HG02642 (cell line): ENCODE measurements at regions not wholly inside any gene's neighbourhood (a gene's known extent, or its start where the extent isn't known, plus 50 kb on each side); places are given as distances from the start of the nearest gene placed in this dataset.

Experiments
- ATAC-seq: cut with Tn5 transposase; IDR thresholded peaks from one replicate; pipeline ENCODE4 v1.9.1; 2021; ENCODE audit warnings: mild to moderate bottlenecking; ENCODE audit not compliant: unreplicated experiment, poor library complexity

- ATAC-seq = no peak
Observed at GRCh38 chr10:78933828-78934531, 134.8 kb upstream of the ZMIZ1 start.

DNA sequence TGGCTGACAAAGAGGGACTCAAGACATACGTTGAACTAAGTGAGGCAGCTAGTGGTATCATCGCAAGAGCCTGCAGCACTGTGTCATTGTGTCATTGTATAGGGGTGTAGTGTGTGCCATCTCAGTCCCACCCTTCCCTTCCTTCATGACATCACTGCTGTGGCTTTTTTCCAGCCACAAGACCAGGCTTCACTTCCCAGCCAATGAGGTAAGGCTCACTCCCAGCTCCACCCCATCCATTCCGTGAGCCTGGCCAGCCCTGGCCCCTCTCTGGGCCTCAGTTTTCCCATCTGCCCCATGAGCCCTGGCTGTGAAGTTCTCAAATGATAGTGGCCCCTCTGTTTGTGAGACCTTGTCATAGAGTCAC lies 134.3 kb upstream of the ZMIZ1 start:
- no peak for ATAC-seq

- no peak for ATAC-seq
Observed at GRCh38 chr10:78934994-78935602, 133.7 kb upstream of the ZMIZ1 start.

DNA sequence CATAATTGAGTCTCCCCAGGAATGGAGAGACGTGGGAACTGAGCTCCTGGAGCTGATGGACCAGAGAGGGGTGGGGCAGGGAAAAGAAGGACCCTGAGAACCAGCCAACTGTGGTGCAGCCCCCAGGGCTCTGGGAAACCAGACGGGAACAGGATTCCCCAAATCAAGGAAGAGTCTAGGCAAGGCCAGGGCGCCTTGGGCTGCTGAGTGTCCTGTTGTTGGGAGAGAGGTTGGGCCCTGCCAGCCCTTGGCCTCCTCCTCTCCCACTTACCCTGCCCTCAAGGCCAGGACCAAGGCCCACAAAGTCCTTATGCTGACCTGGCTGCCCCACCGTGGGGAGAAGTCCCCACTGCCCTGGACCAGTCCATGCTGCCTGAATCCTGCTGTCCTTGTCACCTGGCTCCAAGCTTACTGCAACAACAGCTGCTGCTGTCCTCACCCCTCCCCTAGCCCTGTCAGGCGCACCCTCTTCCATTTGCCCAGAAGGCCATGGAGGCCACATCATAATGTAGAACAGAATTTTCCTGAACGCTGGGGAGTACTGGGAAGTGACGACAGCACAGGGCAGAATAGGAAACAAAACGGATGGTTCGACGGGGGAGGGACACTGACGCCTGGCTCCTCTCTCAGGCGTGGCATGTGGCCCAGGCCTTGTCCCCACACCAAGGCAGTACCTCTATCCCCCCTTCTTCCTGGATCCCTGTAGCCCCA lies 132.9 kb upstream of the ZMIZ1 start:
- no peak for ATAC-seq

DNA sequence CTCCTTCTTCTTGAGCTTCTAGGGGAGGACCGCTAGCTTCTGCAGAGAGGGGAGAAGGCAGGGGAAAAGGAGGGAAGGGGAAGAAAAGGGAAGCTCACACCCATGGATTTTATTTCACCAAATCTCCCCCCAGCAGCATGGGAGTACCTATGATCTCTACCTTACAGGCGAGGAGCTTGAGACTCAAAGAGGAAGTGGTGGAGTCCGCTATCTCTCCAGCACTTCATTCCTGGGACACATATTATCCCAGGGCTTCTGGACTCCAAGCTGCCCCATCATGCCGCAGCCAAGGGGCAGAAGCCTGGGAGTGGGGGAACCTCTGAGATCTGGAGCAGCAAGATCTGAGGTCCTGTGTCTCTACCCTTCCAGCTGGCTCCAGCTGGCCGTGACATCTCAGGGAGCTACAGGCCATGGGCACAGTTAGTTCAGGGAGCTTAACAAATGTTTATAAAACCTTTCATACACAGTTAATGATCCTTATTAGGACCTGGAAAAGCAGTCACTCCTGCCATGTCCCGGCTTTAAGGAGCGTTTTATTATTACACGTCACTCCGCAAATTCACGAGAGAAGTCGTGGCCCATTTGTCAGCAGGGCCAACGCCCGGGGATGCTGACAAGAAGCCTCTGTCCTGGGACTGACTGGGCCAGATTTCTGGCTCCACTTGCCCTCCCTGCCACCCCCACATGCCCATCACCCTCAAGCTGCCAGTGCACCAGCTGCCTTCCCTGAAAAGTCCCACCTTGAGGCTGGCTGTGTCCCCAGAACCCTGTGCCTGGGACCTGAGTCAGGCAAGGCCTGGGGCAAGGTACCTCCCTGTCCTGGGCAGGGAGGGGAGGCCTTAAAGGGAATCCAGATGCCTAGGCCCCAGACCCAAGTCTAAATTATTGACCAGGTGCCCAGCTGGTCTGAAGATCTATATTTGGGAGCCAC lies 132.1 kb upstream of the ZMIZ1 start:
- ATAC-seq = no peak

- no peak for ATAC-seq
Observed at GRCh38 chr10:78937393-78937792, 131.4 kb upstream of the ZMIZ1 start.

GRCh38 chr10:78937800-78938694 lies 130.7 kb upstream of the ZMIZ1 start:
- ATAC-seq = no peak

DNA sequence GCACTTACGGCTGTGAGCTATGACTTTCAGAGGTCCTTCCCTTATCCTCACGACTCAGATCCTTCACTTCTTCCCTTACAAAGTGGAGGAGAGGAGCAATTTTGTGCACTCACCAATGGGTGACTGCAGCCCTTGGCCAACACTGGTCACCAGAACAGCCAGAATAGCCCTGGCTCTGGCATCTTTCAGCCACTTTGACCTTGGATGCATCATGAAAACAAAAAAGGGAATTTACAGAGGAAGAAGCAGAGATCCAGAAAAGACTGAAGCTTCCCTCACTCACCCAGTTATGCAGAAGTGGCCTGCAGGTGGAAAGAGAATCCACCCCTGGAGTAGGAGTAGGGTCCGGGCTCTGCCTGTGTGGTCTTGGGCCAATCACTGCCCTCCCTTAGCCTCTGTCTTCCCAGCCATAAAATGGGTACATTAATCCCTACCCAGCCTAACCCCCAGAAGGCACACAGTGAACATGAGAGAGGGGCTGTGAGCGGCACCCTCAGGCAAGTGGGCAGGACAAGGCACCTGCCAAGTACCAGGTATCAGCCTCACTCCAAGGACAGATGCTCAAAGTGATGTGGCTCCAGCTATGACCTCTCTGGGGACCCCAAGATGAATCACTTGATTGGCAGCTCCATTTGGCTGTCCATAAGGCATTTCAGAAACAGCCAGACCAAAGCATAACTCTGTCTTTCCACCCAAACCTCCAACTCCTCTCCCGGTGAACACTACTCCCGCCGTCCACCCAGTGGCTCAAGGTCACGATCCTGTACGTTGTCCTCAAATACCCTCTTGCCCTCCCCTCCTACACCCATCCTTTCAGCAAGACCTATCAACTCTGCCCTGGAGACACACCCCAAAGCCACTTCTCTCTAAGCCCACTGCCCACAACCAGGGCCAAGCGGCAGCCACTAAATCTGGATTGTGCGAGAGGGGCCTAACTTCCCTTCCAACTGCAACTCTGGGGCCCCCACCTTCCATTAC lies 129.8 kb upstream of the ZMIZ1 start:
- no peak for ATAC-seq

DNA sequence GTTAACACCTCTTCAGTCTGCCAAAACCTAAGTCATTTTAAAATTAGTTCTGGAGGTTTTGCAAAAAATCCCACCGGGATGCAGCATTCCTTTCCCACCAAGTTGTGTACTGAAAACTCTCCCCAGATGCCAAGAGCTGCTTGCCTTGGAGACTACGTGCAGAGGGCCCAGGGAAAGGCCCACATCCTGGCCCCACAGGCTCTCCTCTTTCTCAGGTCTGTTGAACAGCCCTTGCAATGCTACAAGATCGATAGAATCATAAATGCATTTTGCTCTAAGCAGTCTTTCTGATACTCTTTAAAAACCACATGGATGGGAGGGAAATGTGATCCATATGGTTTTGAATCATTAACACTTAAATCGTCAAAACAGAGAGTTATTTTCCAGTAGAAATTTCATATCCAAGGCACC lies 126.7 kb upstream of the ZMIZ1 start:
- ATAC-seq = no peak

DNA sequence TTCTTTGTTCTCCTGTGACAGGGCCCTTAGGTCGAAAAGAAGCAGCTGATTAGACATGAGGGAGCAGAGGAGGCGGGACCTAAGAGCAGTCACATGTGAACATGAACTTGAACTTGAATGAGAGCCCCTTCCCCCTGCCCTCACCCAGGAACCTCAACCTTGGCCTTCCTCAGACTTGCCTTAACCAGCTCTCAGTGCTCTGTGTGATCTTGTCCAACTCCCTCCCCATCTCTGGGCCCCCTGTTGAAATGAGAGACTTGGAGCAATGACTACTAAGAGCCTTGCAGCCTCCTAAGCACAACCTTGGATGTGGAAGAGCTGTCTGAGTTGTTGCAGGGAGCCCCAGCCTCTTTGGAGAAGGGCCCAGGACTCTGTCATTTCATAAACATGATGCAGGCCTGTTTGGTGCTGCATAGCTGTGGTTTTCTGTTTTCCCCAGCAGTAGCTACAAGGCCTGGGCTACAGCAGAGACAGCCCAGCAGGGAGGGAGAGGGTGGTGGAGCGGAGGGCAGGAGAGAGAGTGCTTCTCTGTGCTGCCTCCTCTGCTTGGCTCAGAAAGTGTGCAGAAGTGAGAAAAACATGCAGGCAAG lies 123.9 kb upstream of the ZMIZ1 start:
- ATAC-seq = no peak

- ATAC-seq = no peak
Observed at GRCh38 chr10:78945838-78946237, 122.9 kb upstream of the ZMIZ1 start.

DNA sequence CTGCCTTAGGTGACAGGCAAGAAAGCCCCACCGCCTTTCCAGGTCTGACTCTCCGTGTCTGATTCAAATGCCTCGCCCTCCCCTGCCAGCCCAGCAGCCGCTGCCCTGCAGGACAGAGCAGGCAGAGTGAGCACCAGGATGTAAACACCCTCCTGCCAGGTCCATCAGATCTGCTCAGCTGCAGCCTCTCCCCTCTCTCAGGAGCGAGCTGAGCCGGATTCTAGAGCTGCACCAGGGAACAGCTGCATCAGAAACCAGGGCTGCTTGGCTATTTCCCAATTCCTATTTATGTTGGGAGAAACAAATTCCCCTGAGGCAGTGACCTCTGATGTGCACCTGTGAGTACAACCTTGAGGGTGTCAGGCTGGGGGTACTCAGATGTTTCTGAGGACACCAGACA lies 121.5 kb upstream of the ZMIZ1 start:
- ATAC-seq = no peak

DNA sequence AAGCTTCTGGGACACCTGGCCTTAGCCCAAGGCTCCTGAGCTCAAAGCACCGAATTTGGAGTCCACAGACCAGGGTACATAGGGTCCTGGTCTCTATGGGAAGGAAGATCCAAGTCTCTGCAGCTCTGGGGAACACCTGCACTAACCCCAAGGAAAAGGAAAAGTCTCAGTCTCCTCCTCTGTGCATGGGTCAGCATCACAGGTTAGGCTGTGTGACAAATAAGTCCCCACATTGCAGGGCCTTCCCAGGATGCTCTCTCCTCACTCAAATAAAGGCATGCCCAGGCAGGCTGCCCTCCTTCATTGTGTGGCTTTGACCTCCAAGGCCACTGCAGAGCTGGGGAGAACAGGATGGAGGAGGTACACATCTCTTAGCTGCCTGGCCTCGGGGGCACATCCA lies 121.0 kb upstream of the ZMIZ1 start:
- no peak for ATAC-seq

DNA sequence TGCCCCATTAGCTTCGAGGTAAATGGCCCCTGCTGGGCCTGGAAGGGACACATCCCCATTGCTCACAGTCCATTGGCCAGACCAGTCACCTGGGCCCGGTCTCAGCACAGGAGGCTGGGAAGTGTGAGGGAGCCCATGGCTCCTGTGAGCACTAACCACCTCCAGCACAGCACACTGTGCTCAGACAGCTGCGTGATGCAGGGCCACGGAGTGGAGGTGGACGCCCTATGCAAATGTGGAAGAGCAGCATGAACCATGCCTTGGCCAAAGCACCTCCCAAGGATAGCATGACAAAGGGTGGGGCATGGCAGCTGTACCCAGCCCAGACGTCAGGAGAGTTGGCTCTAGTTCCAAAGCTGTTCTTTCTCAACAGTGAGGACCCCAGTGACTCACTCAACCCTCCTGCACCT lies 120.1 kb upstream of the ZMIZ1 start:
- no peak for ATAC-seq

DNA sequence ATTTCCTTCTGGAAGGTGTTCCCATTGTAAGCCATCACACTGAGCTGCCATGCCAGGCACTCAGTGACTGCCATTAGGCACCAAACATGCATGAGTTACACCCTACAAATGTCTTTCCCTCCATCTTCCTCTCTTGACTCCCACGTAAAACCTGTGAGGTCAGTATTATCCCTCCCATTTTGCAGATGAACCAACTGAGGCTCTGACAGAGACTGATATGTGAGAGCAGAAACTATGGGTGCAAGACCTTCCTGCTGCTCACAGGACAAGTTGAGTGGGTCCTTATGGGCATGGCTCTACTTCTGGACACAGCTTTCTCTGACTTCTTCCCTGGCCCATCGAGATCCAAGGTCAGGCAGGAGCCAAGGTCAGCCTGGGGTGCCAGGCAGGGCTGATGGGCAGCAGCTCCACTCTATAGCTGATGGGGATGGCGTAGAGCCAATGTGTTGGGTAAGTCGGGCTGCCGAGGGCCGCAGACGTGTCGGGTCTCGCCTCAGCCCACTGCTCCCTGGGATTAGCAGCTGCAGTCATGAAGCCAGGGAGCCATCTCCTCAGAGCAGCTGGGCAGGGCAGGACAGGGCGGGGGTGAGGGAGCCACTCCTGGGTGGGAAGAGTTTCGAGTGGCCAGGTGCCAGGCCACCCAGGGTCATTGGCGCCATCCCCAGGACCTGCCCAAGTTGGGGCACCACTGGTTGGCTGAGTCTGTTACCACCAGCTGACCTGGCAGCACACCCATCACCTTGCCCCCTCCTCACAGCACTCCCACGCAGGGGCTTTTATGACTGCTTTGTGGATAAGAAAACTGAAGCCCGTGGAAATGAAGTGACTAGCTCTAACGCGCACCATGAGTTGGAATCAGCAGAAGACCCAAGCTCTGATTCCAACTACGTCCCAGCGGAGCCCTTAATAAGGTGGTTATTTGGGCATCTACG lies 117.8 kb upstream of the ZMIZ1 start:
- no peak for ATAC-seq

DNA sequence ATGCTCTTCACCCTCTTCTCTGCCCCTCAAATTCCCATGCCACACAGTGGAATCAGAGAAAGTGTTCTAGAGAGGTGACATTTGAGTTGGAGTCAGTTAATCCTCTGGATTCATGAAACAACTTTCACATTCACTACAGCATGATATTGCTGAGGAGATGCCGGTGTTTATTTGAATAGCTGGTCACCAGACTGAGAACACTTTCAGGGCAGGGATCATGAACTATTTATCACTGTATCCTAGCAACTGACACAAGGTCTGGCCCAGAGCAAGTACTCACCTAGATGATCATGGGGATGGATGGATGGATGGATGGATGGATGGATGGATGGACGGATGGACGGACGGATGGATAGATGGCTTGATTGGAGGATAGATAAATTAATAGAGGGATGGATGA lies 116.7 kb upstream of the ZMIZ1 start:
- ATAC-seq = no peak

- ATAC-seq = no peak
Observed at GRCh38 chr10:78952686-78953085, 116.1 kb upstream of the ZMIZ1 start.
